Endothelial cell (in vitro differentiated cells): ENCODE measurements at regions not wholly inside any gene's neighbourhood (a gene's known extent, or its start where the extent isn't known, plus 50 kb on each side); places are given as distances from the start of the nearest gene placed in this dataset.

Experiments used
- DNase-seq: peaks from one replicate; pipeline ENCODE4 v3.0.0; 2021; ENCODE audit warnings: low spot score
- H3K27ac Mint-ChIP-seq: one replicate; pipeline ENCODE4 v1.8.0; 2021; ENCODE audit warnings: mixed read lengths, inconsistent platforms; ENCODE audit not compliant: unreplicated experiment
- H3K27me3 Mint-ChIP-seq: one replicate; pipeline ENCODE4 v1.8.0; 2021; ENCODE audit warnings: mild to moderate bottlenecking, moderate library complexity, mixed read lengths, inconsistent platforms; ENCODE audit not compliant: unreplicated experiment
- H3K36me3 Mint-ChIP-seq: one replicate; pipeline ENCODE4 v1.8.0; 2021; ENCODE audit warnings: mild to moderate bottlenecking, low read depth, mixed read lengths, inconsistent platforms; ENCODE audit not compliant: unreplicated experiment
- H3K4me1 Mint-ChIP-seq: one replicate; pipeline ENCODE4 v1.8.0; 2021; ENCODE audit warnings: mild to moderate bottlenecking, mixed read lengths, inconsistent platforms; ENCODE audit not compliant: unreplicated experiment
- H3K4me3 Mint-ChIP-seq: one replicate; pipeline ENCODE4 v1.8.0; 2021; ENCODE audit warnings: mild to moderate bottlenecking, mixed read lengths, inconsistent platforms; ENCODE audit not compliant: unreplicated experiment
- H3K9me3 Mint-ChIP-seq: one replicate; pipeline ENCODE4 v1.8.0; 2021; ENCODE audit warnings: mixed read lengths, inconsistent platforms; ENCODE audit not compliant: unreplicated experiment
- TF ChIP-seq, protein P1 (sequence below): fragments of 200-600 bp; sonication (generic); IDR thresholded peaks from one replicate; pipeline ENCODE4 v1.5.0; 2021; ENCODE audit warnings: antibody characterized with exemption; ENCODE audit not compliant: unreplicated experiment

DNA sequence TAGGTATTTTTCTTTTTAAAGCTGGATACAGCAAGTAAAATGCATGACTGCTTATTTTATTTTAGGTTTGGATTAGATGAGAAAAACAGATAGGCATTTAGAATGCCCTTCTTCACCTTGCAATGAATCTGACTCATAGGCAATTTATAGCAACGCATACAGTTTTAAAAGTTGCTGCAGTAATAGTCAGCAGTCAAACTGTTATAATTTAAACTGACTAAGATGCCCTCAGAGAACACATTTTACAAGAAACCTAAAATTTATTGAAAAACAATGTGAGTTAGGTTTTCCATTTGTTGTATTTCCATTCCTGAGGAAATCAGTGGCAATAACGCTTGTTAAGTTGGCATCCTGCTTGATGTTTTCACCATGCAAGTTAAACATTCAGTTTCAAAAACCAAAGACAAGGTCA, 1128.2 kb upstream of the PCDH9 start:
- Mint-ChIP-seq H3K27me3 (no peaks in the 10 kb centered on the region), H3K4me1 (no peaks in the 10 kb centered on the region), H3K9me3 (no peaks in the 10 kb centered on the region), H3K27ac (no peak overlapping the region), H3K36me3 (no peaks in the 10 kb centered on the region), H3K4me3 (no peak overlapping the region)
- no peak for DNase-seq
- TF ChIP-seq, protein P1, sequence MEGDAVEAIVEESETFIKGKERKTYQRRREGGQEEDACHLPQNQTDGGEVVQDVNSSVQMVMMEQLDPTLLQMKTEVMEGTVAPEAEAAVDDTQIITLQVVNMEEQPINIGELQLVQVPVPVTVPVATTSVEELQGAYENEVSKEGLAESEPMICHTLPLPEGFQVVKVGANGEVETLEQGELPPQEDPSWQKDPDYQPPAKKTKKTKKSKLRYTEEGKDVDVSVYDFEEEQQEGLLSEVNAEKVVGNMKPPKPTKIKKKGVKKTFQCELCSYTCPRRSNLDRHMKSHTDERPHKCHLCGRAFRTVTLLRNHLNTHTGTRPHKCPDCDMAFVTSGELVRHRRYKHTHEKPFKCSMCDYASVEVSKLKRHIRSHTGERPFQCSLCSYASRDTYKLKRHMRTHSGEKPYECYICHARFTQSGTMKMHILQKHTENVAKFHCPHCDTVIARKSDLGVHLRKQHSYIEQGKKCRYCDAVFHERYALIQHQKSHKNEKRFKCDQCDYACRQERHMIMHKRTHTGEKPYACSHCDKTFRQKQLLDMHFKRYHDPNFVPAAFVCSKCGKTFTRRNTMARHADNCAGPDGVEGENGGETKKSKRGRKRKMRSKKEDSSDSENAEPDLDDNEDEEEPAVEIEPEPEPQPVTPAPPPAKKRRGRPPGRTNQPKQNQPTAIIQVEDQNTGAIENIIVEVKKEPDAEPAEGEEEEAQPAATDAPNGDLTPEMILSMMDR, result no peak

DNA sequence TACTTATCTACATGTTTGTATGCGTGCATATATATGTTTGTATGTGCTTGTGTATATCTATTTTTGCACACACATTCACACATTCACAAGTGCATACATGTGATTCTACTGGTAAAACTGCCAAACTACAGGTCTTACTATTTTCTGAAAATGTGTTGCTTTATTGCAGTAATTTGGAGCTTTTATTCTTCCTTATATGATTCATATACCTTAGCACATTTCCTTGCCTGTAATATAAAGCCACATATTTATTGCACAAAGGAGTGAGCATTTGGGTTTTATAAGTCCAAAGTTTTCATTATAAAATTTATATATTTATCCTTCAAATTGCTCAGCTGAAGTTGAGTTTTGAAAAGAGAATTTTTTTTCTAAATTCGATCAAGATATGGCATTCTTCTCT, 1120.4 kb upstream of the PCDH9 start:
- Mint-ChIP-seq H3K27ac (no peak overlapping the region), H3K4me1 (no peaks in the 10 kb centered on the region), H3K27me3 (no peaks in the 10 kb centered on the region), H3K36me3 (no peaks in the 10 kb centered on the region), H3K4me3 (no peak overlapping the region), H3K9me3 (no peaks in the 10 kb centered on the region)
- no peak for DNase-seq
- TF ChIP-seq, protein P1, result no peak

DNA sequence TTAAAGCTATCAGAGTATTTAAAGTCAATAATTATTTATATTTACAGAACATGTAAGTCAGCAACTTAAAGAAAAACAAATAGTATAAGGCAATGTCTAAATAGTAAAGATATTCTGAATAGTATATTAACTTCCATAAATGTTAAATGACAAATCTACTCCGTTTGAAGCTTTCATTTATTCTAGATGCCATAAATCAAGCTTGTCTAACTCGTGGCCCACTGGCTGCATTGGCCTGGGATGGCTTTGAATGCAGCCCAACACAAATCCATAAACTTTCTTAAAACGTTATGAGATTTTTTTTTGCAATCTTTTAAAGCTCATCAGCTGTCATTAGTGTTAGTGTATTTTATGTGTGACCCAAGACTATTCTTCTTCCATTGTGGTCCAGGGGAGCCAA, 1117.1 kb upstream of the PCDH9 start:
- Mint-ChIP-seq H3K27me3 (no peaks in the 10 kb centered on the region), H3K9me3 (peaks cover 6% of the 10 kb centered on the region), H3K36me3 (peaks cover 5% of the 10 kb centered on the region), H3K4me1 (no peaks in the 10 kb centered on the region), H3K4me3 (no peak overlapping the region), H3K27ac (no peak overlapping the region)
- TF ChIP-seq, protein P1, result no peak
- no peak for DNase-seq

DNA sequence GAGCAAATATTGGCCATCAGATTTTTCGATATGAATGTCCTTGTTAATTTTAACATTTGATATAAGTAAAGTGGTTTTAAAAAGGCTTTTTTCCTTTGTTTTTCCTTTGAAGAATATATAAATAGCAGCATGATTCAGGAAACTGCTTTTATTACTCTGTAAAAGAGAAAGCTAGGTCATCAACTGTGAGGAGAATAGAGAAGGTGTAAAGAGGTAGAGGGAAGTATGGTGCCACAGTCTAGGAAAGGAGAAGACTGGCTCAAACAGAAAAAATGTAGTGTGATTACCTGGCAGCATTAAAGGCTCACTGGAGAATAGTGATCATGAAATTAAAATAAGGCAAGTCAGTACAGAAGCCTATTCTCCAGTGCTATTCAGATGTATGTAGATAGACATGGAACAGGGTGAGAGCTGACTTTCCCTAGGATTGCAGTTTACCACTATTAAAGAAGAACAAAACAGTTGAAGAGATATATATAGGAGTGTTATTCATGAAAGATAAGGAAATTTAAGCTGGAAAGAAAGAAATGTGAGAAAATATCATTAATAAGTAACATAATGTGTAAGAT, 1115.9 kb upstream of the PCDH9 start:
- Mint-ChIP-seq H3K4me3 (no peak overlapping the region), H3K9me3 (peaks cover 6% of the 10 kb centered on the region), H3K36me3 (peaks cover 5% of the 10 kb centered on the region), H3K27ac (no peak overlapping the region), H3K27me3 (no peaks in the 10 kb centered on the region), H3K4me1 (no peaks in the 10 kb centered on the region)
- DNase-seq, result no peak
- TF ChIP-seq, protein P1, result no peak

DNA sequence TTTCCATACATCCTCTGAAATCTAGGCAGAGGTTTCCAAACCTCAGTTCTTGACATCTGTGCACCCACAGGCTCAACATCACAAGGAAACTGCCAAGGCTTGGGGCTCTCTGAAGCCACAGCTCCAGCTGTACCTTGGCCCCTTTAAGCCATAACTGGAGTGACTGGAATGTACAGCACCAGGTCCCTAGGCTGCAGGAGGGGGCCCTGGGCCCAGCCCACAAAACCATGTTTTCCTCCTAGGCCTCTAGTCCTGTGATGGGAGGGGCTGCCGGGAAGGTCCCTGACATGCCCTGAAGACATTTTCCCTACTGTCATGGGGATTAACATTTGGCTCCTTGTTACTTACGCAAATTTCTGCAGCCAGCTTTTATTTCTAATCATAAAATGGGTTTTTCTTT, 1093.0 kb upstream of the PCDH9 start:
- Mint-ChIP-seq H3K4me1 (no peaks in the 10 kb centered on the region), H3K4me3 (no peak overlapping the region), H3K9me3 (no peaks in the 10 kb centered on the region), H3K27ac (no peak overlapping the region), H3K27me3 (no peaks in the 10 kb centered on the region), H3K36me3 (no peaks in the 10 kb centered on the region)
- TF ChIP-seq, protein P1, result no peak
- no peak for DNase-seq
